ENCODE measurements at regions not wholly inside any gene's neighbourhood (a gene's known extent, or its start where the extent isn't known, plus 50 kb on each side); places are given as distances from the start of the nearest gene placed in this dataset.
"Not testable (repeated sequence)": the region's sequence is repeated elsewhere in the genome, so short reads cannot be mapped to it uniquely, and the experiment has no call there.

- DNase-seq (ENCODE audit: low read depth in 4 of 4, low spot score in 3 of 4), result no peak
Observed at GRCh38 chr2:156909983-156910382, 347.5 kb upstream of the GALNT5 start.

GRCh38 chr2:156915332-156915731, 342.2 kb upstream of the GALNT5 start:
- DNase-seq (ENCODE audit: low read depth in 4 of 4, low spot score in 3 of 4), result no peak

GRCh38 chr2:156918410-156918809, 339.1 kb upstream of the GALNT5 start:
- DNase-seq (ENCODE audit: low read depth in 4 of 4, low spot score in 3 of 4), result peak in 1 of 4 donors; percentile 3

- no peak for DNase-seq (ENCODE audit: low read depth in 4 of 4, low spot score in 3 of 4)
Observed at GRCh38 chr2:156930423-156930822, 327.1 kb upstream of the GALNT5 start.

GRCh38 chr2:156933645-156934225, 323.8 kb upstream of the GALNT5 start:
- DNase-seq (ENCODE audit: low read depth in 4 of 4, low spot score in 3 of 4), result no peak

GRCh38 chr2:156935616-156936015, 321.9 kb upstream of the GALNT5 start:
- peak in 2 of 4 donors; percentile 4 to 8 for DNase-seq (ENCODE audit: low read depth in 4 of 4, low spot score in 3 of 4)

- DNase-seq (ENCODE audit: low read depth in 4 of 4, low spot score in 3 of 4), result no peak
Observed at GRCh38 chr2:156937430-156937829, 320.1 kb upstream of the GALNT5 start.

GRCh38 chr2:156944871-156945270, 312.6 kb upstream of the GALNT5 start:
- no peak for DNase-seq (ENCODE audit: low read depth in 4 of 4, low spot score in 3 of 4)

GRCh38 chr2:156947261-156947660, 310.2 kb upstream of the GALNT5 start:
- DNase-seq (ENCODE audit: low read depth in 4 of 4, low spot score in 3 of 4), result no peak

GRCh38 chr2:156955701-156956100, 301.8 kb upstream of the GALNT5 start:
- DNase-seq (ENCODE audit: low read depth in 4 of 4, low spot score in 3 of 4), result no peak

GRCh38 chr2:156956161-156956560, 301.3 kb upstream of the GALNT5 start:
- DNase-seq (ENCODE audit: low read depth in 4 of 4, low spot score in 3 of 4), result no peak

- no peak for DNase-seq (ENCODE audit: low read depth in 4 of 4, low spot score in 3 of 4)
Observed at GRCh38 chr2:156958374-156958773, 299.1 kb upstream of the GALNT5 start.

- no peak for DNase-seq (ENCODE audit: low read depth in 4 of 4, low spot score in 3 of 4)
Observed at GRCh38 chr2:156959481-156959880, 298.0 kb upstream of the GALNT5 start.

- DNase-seq (ENCODE audit: low read depth in 4 of 4, low spot score in 3 of 4), result no peak
Observed at GRCh38 chr2:156982615-156983014, 274.9 kb upstream of the GALNT5 start.

- DNase-seq (ENCODE audit: low read depth in 4 of 4, low spot score in 3 of 4), result no peak
Observed at GRCh38 chr2:156986339-156986988, 271.0 kb upstream of the GALNT5 start.

GRCh38 chr2:156999661-157000060, 257.8 kb upstream of the GALNT5 start:
- no peak for DNase-seq (ENCODE audit: low read depth in 4 of 4, low spot score in 3 of 4)

- no peak for DNase-seq (ENCODE audit: low read depth in 4 of 4, low spot score in 3 of 4)
Observed at GRCh38 chr2:157004789-157005188, 252.7 kb upstream of the GALNT5 start.

- DNase-seq (ENCODE audit: low read depth in 4 of 4, low spot score in 3 of 4), result no peak
Observed at GRCh38 chr2:157015015-157015575, 242.4 kb upstream of the GALNT5 start.

GRCh38 chr2:157023264-157023663, 234.2 kb upstream of the GALNT5 start:
- DNase-seq (ENCODE audit: low read depth in 4 of 4, low spot score in 3 of 4), result not testable (repeated sequence)

- DNase-seq (ENCODE audit: low read depth in 4 of 4, low spot score in 3 of 4), result no peak
Observed at GRCh38 chr2:157024129-157024528, 233.4 kb upstream of the GALNT5 start.

- DNase-seq (ENCODE audit: low read depth in 4 of 4, low spot score in 3 of 4), result no peak
Observed at GRCh38 chr2:157032017-157032416, 225.5 kb upstream of the GALNT5 start.

GRCh38 chr2:157036726-157037125, 220.8 kb upstream of the GALNT5 start:
- no peak for DNase-seq (ENCODE audit: low read depth in 4 of 4, low spot score in 3 of 4)
